CD1c-positive myeloid dendritic cell (primary cell): ENCODE measurements at regions not wholly inside any gene's neighbourhood (a gene's known extent, or its start where the extent isn't known, plus 50 kb on each side); places are given as distances from the start of the nearest gene placed in this dataset.

Source experiments
- DNase-seq: peaks from one replicate; pipeline ENCODE4 v3.0.0-alpha.2; 2016; ENCODE audit errors: extremely low spot score

GRCh38 chr5:124466011-124466410 lies 280.4 kb downstream of the ZNF608 start:
- no peak for DNase-seq

GRCh38 chr5:124463851-124464250 lies 282.6 kb downstream of the ZNF608 start:
- DNase-seq: no peak

GRCh38 chr5:124462751-124463150 lies 283.7 kb downstream of the ZNF608 start:
- no peak for DNase-seq

GRCh38 chr5:124461941-124462340 lies 284.5 kb downstream of the ZNF608 start:
- no peak for DNase-seq

GRCh38 chr5:124461157-124461556 lies 285.3 kb downstream of the ZNF608 start:
- no peak for DNase-seq

GRCh38 chr5:124460642-124461041 lies 285.8 kb downstream of the ZNF608 start:
- no peak for DNase-seq

- no peak for DNase-seq
Measured at GRCh38 chr5:124459984-124460383, 286.5 kb downstream of the ZNF608 start.

GRCh38 chr5:124457901-124458300 lies 288.5 kb downstream of the ZNF608 start:
- DNase-seq: no peak

- DNase-seq: no peak
Measured at GRCh38 chr5:124457101-124457500, 289.3 kb downstream of the ZNF608 start.

- DNase-seq: no peak
Measured at GRCh38 chr5:124456249-124456648, 290.2 kb downstream of the ZNF608 start.

GRCh38 chr5:124454081-124454480 lies 292.4 kb downstream of the ZNF608 start:
- no peak for DNase-seq

GRCh38 chr5:124453221-124454051 lies 293.0 kb downstream of the ZNF608 start:
- DNase-seq: no peak

GRCh38 chr5:124452412-124452811 lies 294.0 kb downstream of the ZNF608 start:
- no peak for DNase-seq

GRCh38 chr5:124451721-124452383 lies 294.6 kb downstream of the ZNF608 start:
- DNase-seq: no peak

GRCh38 chr5:124446120-124446519 lies 300.3 kb downstream of the ZNF608 start:
- DNase-seq: no peak

- no peak for DNase-seq
Measured at GRCh38 chr5:124445070-124445619, 301.3 kb downstream of the ZNF608 start.

GRCh38 chr5:124444147-124444775 lies 302.2 kb downstream of the ZNF608 start:
- DNase-seq: no peak

- DNase-seq: no peak
Measured at GRCh38 chr5:124440471-124440870, 306.0 kb downstream of the ZNF608 start.

- no peak for DNase-seq
Measured at GRCh38 chr5:124439609-124440008, 306.8 kb downstream of the ZNF608 start.

- no peak for DNase-seq
Measured at GRCh38 chr5:124438903-124439281, 307.5 kb downstream of the ZNF608 start.

GRCh38 chr5:124438026-124438902 lies 308.2 kb downstream of the ZNF608 start:
- DNase-seq: no peak

- DNase-seq: no peak
Measured at GRCh38 chr5:124436294-124436693, 310.1 kb downstream of the ZNF608 start.
